Renal pelvis (tissue), 1 donor: ENCODE measurements at regions not wholly inside any gene's neighbourhood (a gene's known extent, or its start where the extent isn't known, plus 50 kb on each side); places are given as distances from the start of the nearest gene placed in this dataset.
"Not testable (repeated sequence)": the region's sequence is repeated elsewhere in the genome, so short reads cannot be mapped to it uniquely, and the experiment has no call there.

Source experiments
- DNase-seq: peaks from one replicate; pipeline ENCODE4 v3.0.0-alpha.2; 2013

- no peak for DNase-seq
Observed at GRCh38 chr22:22776121-22776520, 111.5 kb upstream of the IGLL5 start.

- no peak for DNase-seq
Observed at GRCh38 chr22:22779213-22779612, 108.4 kb upstream of the IGLL5 start.

GRCh38 chr22:22783575-22783974 lies 104.0 kb upstream of the IGLL5 start:
- DNase-seq, result no peak

- no peak for DNase-seq
Observed at GRCh38 chr22:22784249-22785039, 103.2 kb upstream of the IGLL5 start.

- no peak for DNase-seq
Observed at GRCh38 chr22:22785316-22786065, 102.1 kb upstream of the IGLL5 start.

- DNase-seq, result no peak
Observed at GRCh38 chr22:22786301-22787115, 101.1 kb upstream of the IGLL5 start.

- no peak for DNase-seq
Observed at GRCh38 chr22:22787151-22787550, 100.5 kb upstream of the IGLL5 start.

- no peak for DNase-seq
Observed at GRCh38 chr22:22787786-22788459, 99.7 kb upstream of the IGLL5 start.

GRCh38 chr22:22788460-22789037 lies 99.1 kb upstream of the IGLL5 start:
- DNase-seq, result no peak

GRCh38 chr22:22789233-22789921 lies 98.2 kb upstream of the IGLL5 start:
- DNase-seq, result no peak

GRCh38 chr22:22789922-22790845 lies 97.4 kb upstream of the IGLL5 start:
- no peak for DNase-seq

GRCh38 chr22:22791438-22792181 lies 96.0 kb upstream of the IGLL5 start:
- DNase-seq, result no peak

GRCh38 chr22:22792205-22792786 lies 95.3 kb upstream of the IGLL5 start:
- DNase-seq, result not testable (repeated sequence)

- DNase-seq, result not testable (repeated sequence)
Observed at GRCh38 chr22:22795639-22796038, 92.0 kb upstream of the IGLL5 start.

- no peak for DNase-seq
Observed at GRCh38 chr22:22796724-22797123, 90.9 kb upstream of the IGLL5 start.

- DNase-seq, result no peak
Observed at GRCh38 chr22:22798232-22798616, 89.4 kb upstream of the IGLL5 start.

- no peak for DNase-seq
Observed at GRCh38 chr22:22798716-22799115, 88.9 kb upstream of the IGLL5 start.

- no peak for DNase-seq
Observed at GRCh38 chr22:22799561-22799960, 88.1 kb upstream of the IGLL5 start.

- DNase-seq, result no peak
Observed at GRCh38 chr22:22800716-22801115, 86.9 kb upstream of the IGLL5 start.
